CD4-positive, alpha-beta T cell treated with Interleukin-1 beta for 1 hour (primary cell): ENCODE measurements at regions not wholly inside any gene's neighbourhood (a gene's known extent, or its start where the extent isn't known, plus 50 kb on each side); places are given as distances from the start of the nearest gene placed in this dataset.

Experiments
- DNase-seq, 2 donors: peaks; one replicate each; pipeline ENCODE4 v3.0.0-alpha.2; 2020 to 2022

GRCh38 chr10:10120671-10121070 is 897.0 kb upstream of the CELF2 start:
- no peak for DNase-seq

- no peak for DNase-seq
Measured at GRCh38 chr10:10125676-10126075, 892.0 kb upstream of the CELF2 start.

- DNase-seq: no peak
Measured at GRCh38 chr10:10126218-10126617, 891.5 kb upstream of the CELF2 start.

GRCh38 chr10:10128387-10128786 is 889.3 kb upstream of the CELF2 start:
- no peak for DNase-seq

- no peak for DNase-seq
Measured at GRCh38 chr10:10130686-10131085, 887.0 kb upstream of the CELF2 start.

- no peak for DNase-seq
Measured at GRCh38 chr10:10132009-10132408, 885.7 kb upstream of the CELF2 start.

- no peak for DNase-seq
Measured at GRCh38 chr10:10133281-10133680, 884.4 kb upstream of the CELF2 start.

GRCh38 chr10:10138685-10139084 is 879.0 kb upstream of the CELF2 start:
- peak in 1 of 2 donors; percentile 7 for DNase-seq

GRCh38 chr10:10141782-10142382 is 875.8 kb upstream of the CELF2 start:
- no peak for DNase-seq

- no peak for DNase-seq
Measured at GRCh38 chr10:10146604-10147003, 871.1 kb upstream of the CELF2 start.

- no peak for DNase-seq
Measured at GRCh38 chr10:10149899-10150298, 867.8 kb upstream of the CELF2 start.

GRCh38 chr10:10156917-10157600 is 860.6 kb upstream of the CELF2 start:
- DNase-seq: no peak

- no peak for DNase-seq
Measured at GRCh38 chr10:10160821-10161312, 856.8 kb upstream of the CELF2 start.

GRCh38 chr10:10164848-10165247 is 852.8 kb upstream of the CELF2 start:
- no peak for DNase-seq

GRCh38 chr10:10165415-10165814 is 852.3 kb upstream of the CELF2 start:
- no peak for DNase-seq

GRCh38 chr10:10178476-10178875 is 839.2 kb upstream of the CELF2 start:
- DNase-seq: no peak

GRCh38 chr10:10193848-10194247 is 823.8 kb upstream of the CELF2 start:
- no peak for DNase-seq

GRCh38 chr10:10196701-10197100 is 821.0 kb upstream of the CELF2 start:
- DNase-seq: no peak

GRCh38 chr10:10197423-10197822 is 820.2 kb upstream of the CELF2 start:
- DNase-seq: no peak

GRCh38 chr10:10198363-10198762 is 819.3 kb upstream of the CELF2 start:
- no peak for DNase-seq

GRCh38 chr10:10204415-10204814 is 813.3 kb upstream of the CELF2 start:
- no peak for DNase-seq

- no peak for DNase-seq
Measured at GRCh38 chr10:10205906-10206305, 811.8 kb upstream of the CELF2 start.

GRCh38 chr10:10207538-10207937 is 810.1 kb upstream of the CELF2 start:
- no peak for DNase-seq

- DNase-seq: no peak
Measured at GRCh38 chr10:10208196-10208595, 809.5 kb upstream of the CELF2 start.

GRCh38 chr10:10209167-10209566 is 808.5 kb upstream of the CELF2 start:
- DNase-seq: no peak
